ENCODE measurements at regions not wholly inside any gene's neighbourhood (a gene's known extent, or its start where the extent isn't known, plus 50 kb on each side); places are given as distances from the start of the nearest gene placed in this dataset.

GRCh38 chr2:66699793-66700676 lies 265.1 kb downstream of the MEIS1 start:
- DNase-seq (ENCODE audit: low read depth) = no peak
- no peak for TF ChIP-seq CTCF (conservative IDR thresholded peaks at IDR 0.05; ENCODE audit: low read depth, low read length)
- no peak overlapping the region for H3K4me3 ChIP-seq (ENCODE audit: low read depth, low read length)

- no peak for TF ChIP-seq CTCF (conservative IDR thresholded peaks at IDR 0.05; ENCODE audit: low read depth, low read length)
- no peak for DNase-seq (ENCODE audit: low read depth)
- H3K4me3 ChIP-seq (ENCODE audit: low read depth, low read length) = no peak overlapping the region
Measured at GRCh38 chr2:66700677-66701066, 265.7 kb downstream of the MEIS1 start.

- no peak overlapping the region for H3K4me3 ChIP-seq (ENCODE audit: low read depth, low read length)
- TF ChIP-seq CTCF (conservative IDR thresholded peaks at IDR 0.05; ENCODE audit: low read depth, low read length) = no peak
- no peak for DNase-seq (ENCODE audit: low read depth)
Measured at GRCh38 chr2:66701251-66701650, 266.3 kb downstream of the MEIS1 start.

- no peak for TF ChIP-seq CTCF (conservative IDR thresholded peaks at IDR 0.05; ENCODE audit: low read depth, low read length)
- no peak for DNase-seq (ENCODE audit: low read depth)
Measured at GRCh38 chr2:66701656-66702055, 266.7 kb downstream of the MEIS1 start.

GRCh38 chr2:66702301-66702700 lies 267.4 kb downstream of the MEIS1 start:
- no peak overlapping the region for H3K4me3 ChIP-seq (ENCODE audit: low read depth, low read length)
- no peak for TF ChIP-seq CTCF (conservative IDR thresholded peaks at IDR 0.05; ENCODE audit: low read depth, low read length)
- DNase-seq (ENCODE audit: low read depth) = no peak

More at GRCh38 chr2:66701656-66702055, 266.7 kb downstream of the MEIS1 start:
- H3K4me3 ChIP-seq (ENCODE audit: low read depth, low read length) = no peak overlapping the region

GRCh38 chr2:66704786-66705185 lies 269.9 kb downstream of the MEIS1 start:
- no peak for DNase-seq (ENCODE audit: low read depth)
- TF ChIP-seq CTCF (conservative IDR thresholded peaks at IDR 0.05; ENCODE audit: low read depth, low read length) = no peak
- H3K4me3 ChIP-seq (ENCODE audit: low read depth, low read length) = no peak overlapping the region

- no peak overlapping the region for H3K4me3 ChIP-seq (ENCODE audit: low read depth, low read length)
- DNase-seq (ENCODE audit: low read depth) = no peak
- TF ChIP-seq CTCF (conservative IDR thresholded peaks at IDR 0.05; ENCODE audit: low read depth, low read length) = no peak
Measured at GRCh38 chr2:66714610-66715009, 279.7 kb downstream of the MEIS1 start.
